Neural progenitor cell (in vitro differentiated cells): ENCODE measurements at regions not wholly inside any gene's neighbourhood (a gene's known extent, or its start where the extent isn't known, plus 50 kb on each side); places are given as distances from the start of the nearest gene placed in this dataset.
"Not testable (repeated sequence)": the region's sequence is repeated elsewhere in the genome, so short reads cannot be mapped to it uniquely, and the experiment has no call there.

Source experiments
- EZH2phosphoT487 ChIP-seq: fragments of 200-600 bp; sonication (generic); IDR thresholded peaks from 2 replicates; pipeline ENCODE4 v1.6.1; 2017; ENCODE audit warnings: antibody characterized with exemption
- TF ChIP-seq, protein P1 (sequence below): fragments of 200-600 bp; sonication (generic); IDR thresholded peaks from 2 replicates; pipeline ENCODE4 v1.5.1; 2017; ENCODE audit warnings: antibody characterized with exemption, mild to moderate bottlenecking

DNA sequence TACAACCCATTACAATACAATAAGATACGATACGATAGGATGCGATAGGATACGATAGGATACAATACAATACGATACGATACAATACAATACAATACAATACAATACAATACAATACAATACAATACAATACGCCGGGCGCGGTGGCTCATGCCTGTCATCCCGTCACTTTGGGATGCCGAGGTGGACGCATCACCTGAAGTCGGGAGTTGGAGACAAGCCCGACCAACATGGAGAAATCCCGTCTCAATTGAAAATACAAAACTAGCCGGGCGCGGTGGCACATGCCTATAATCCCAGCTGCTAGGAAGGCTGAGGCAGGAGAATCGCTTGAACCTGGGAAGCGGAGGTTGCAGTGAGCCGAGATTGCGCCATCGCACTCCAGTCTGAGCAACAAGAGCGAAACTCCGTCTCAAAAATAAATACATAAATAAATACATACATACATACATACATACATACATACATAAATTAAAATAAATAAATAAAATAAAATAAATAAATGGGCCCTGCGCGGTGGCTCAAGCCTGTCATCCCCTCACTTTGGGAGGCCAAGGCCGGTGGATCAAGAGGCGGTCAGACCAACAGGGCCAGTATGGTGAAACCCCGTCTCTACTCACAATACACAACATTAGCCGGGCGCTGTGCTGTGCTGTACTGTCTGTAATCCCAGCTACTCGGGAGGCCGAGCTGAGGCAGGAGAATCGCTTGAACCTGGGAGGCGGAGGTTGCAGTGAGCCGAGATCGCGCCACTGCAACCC lies 2275.6 kb upstream of the TPTE start:
- TF ChIP-seq EZH2phosphoT487, result not testable (repeated sequence)
- TF ChIP-seq, protein P1, sequence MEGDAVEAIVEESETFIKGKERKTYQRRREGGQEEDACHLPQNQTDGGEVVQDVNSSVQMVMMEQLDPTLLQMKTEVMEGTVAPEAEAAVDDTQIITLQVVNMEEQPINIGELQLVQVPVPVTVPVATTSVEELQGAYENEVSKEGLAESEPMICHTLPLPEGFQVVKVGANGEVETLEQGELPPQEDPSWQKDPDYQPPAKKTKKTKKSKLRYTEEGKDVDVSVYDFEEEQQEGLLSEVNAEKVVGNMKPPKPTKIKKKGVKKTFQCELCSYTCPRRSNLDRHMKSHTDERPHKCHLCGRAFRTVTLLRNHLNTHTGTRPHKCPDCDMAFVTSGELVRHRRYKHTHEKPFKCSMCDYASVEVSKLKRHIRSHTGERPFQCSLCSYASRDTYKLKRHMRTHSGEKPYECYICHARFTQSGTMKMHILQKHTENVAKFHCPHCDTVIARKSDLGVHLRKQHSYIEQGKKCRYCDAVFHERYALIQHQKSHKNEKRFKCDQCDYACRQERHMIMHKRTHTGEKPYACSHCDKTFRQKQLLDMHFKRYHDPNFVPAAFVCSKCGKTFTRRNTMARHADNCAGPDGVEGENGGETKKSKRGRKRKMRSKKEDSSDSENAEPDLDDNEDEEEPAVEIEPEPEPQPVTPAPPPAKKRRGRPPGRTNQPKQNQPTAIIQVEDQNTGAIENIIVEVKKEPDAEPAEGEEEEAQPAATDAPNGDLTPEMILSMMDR, result not testable (repeated sequence)
